ENCODE measurements at regions not wholly inside any gene's neighbourhood (a gene's known extent, or its start where the extent isn't known, plus 50 kb on each side); places are given as distances from the start of the nearest gene placed in this dataset.

DNA sequence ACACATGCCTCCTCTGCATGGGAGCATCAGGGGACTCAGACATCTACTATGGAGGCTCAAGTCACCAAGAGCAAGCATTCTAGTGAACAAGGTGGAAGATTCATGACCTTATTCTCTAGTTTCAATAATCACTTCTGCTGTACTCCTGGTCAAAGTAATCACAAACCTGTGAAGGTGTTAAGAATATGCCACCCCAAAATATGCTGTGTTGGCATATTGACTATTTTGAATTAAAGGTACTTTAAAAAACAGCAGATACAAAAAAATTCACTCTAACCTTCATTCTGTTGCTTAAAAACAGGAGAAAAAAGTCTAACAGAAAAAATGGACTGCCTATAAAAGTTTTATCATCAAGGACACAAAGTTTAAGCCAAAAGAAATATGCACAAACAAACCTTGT is 607.8 kb upstream of the TYRP1 start:
- TF ChIP-seq EZH2 (IDR thresholded peaks at IDR 0.05; ENCODE audit: borderline replicate concordance, insufficient read depth, low read depth, low read length, poor library complexity, severe bottlenecking) = no peak
- TF ChIP-seq, protein P1, sequence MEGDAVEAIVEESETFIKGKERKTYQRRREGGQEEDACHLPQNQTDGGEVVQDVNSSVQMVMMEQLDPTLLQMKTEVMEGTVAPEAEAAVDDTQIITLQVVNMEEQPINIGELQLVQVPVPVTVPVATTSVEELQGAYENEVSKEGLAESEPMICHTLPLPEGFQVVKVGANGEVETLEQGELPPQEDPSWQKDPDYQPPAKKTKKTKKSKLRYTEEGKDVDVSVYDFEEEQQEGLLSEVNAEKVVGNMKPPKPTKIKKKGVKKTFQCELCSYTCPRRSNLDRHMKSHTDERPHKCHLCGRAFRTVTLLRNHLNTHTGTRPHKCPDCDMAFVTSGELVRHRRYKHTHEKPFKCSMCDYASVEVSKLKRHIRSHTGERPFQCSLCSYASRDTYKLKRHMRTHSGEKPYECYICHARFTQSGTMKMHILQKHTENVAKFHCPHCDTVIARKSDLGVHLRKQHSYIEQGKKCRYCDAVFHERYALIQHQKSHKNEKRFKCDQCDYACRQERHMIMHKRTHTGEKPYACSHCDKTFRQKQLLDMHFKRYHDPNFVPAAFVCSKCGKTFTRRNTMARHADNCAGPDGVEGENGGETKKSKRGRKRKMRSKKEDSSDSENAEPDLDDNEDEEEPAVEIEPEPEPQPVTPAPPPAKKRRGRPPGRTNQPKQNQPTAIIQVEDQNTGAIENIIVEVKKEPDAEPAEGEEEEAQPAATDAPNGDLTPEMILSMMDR (IDR thresholded peaks at IDR 0.05) = no peak

Measured in B cell (primary cell).